Kidney (tissue), 13 donors: ENCODE measurements at regions not wholly inside any gene's neighbourhood (a gene's known extent, or its start where the extent isn't known, plus 50 kb on each side); places are given as distances from the start of the nearest gene placed in this dataset.

Experiments used
- DNase-seq, 5 donors: peaks; one replicate each; pipeline ENCODE4 v3.0.0-alpha.2; 2013 to 2020
- FAIRE-seq: peaks from 2 replicates; lab custom pipeline; 2012; peaks lifted over from hg19 to GRCh38; lab: Jason Lieb, UNC
- H3K27ac ChIP-seq, 2 donors: one replicate each; pipeline ENCODE4 v1.7.0; 2013; ENCODE audit warnings: low read depth in 2 of 2, low read length in 2 of 2, inconsistent platforms in 1 of 2
- H3K27me3 ChIP-seq: one replicate; pipeline ENCODE4 v1.7.1; 2013; ENCODE audit warnings: low read length, inconsistent platforms; ENCODE audit not compliant: control insufficient read depth, insufficient read depth
- H3K36me3 ChIP-seq, 3 donors: one replicate each; pipeline versions ENCODE4 v1.7.0 to v1.7.1; 2013; ENCODE audit warnings: low read length in 3 of 3, control low read depth in 1 of 3, inconsistent platforms in 1 of 3; ENCODE audit not compliant: insufficient read depth in 3 of 3, control insufficient read depth in 2 of 3
- H3K4me1 ChIP-seq, 3 donors: one replicate each; pipeline versions ENCODE4 v1.7.0 to v1.7.1; 2013; ENCODE audit warnings: low read length in 3 of 3, inconsistent platforms in 1 of 3, low read depth in 1 of 3; ENCODE audit not compliant: control insufficient read depth in 2 of 3, insufficient read depth in 2 of 3
- H3K4me3 ChIP-seq, 3 donors: one replicate each; pipeline versions ENCODE4 v1.7.0 to v1.8.1; 2013; ENCODE audit warnings: low read length in 3 of 3, control low read depth in 1 of 3, inconsistent platforms in 1 of 3
- H3K9ac ChIP-seq, 3 donors: one replicate each; pipeline versions ENCODE4 v1.7.0 to v1.7.1; 2013; ENCODE audit warnings: low read length in 3 of 3, control low read depth in 1 of 3, inconsistent platforms in 1 of 3
- H3K9me3 ChIP-seq, 3 donors: one replicate each; pipeline versions ENCODE4 v1.7.0 to v1.7.1; 2013; ENCODE audit warnings: low read length in 3 of 3, control low read depth in 1 of 3, inconsistent platforms in 1 of 3; ENCODE audit not compliant: control insufficient read depth in 2 of 3, insufficient read depth in 1 of 3
- CTCF ChIP-seq: IDR thresholded peaks from 3 replicates; pipeline ENCODE4 v1.5.1; 2012; ENCODE audit warnings: mild to moderate bottlenecking, moderate library complexity, borderline replicate concordance; ENCODE audit not compliant: insufficient read depth; ENCODE audit errors: extremely low read depth
- intact Hi-C: fragments of 100-400 bp; cut with DNase I; formaldehyde crosslinking; loops from one replicate; pipeline ENCODE4 v1.11.1; 2022
- donor health status: control.
- donor health status: control.
- donor health status: control.
- donor health status: control.
- donor health status: control.
- donor health status: DM: yes; HTN: yes; CAD: no.
- donor health status: Normal renal cell carcinoma (clear cell type).

GRCh38 chr9:12884736-12885395 lies 110.0 kb downstream of the LURAP1L start:
- Histone ChIP-seq H3K4me1 (no peaks in the 10 kb centered on the region), H3K4me3 (no peak overlapping the region), H3K9ac (no peak overlapping the region), H3K36me3 (no peaks in the 10 kb centered on the region), H3K27me3 (no peaks in the 10 kb centered on the region), H3K9me3 (no peaks in the 10 kb centered on the region), H3K27ac (no peak overlapping the region)
- DNase-seq (peak in 2 of 5 donors; percentile 45 to 53), FAIRE-seq (no peak)
- peak; percentile 45 for TF ChIP-seq CTCF
- intact Hi-C loops: loop anchor here (5.0 kb wide), 1 partner anchor 163 kb away; no protein-coding TSS in a partner anchor

GRCh38 chr9:12889402-12890106 lies 114.7 kb downstream of the LURAP1L start:
- intact Hi-C loops: no loop called here
- H3K4me1 ChIP-seq: no peaks in the 10 kb centered on the region
- FAIRE-seq (no peak), DNase-seq (no peak)
- no peak overlapping the region for H3K4me3 ChIP-seq
- no peaks in the 10 kb centered on the region for H3K9me3 ChIP-seq
- no peak overlapping the region for H3K27ac ChIP-seq
- H3K36me3 ChIP-seq: no peaks in the 10 kb centered on the region
- no peak overlapping the region for H3K9ac ChIP-seq
- no peak for TF ChIP-seq CTCF
- H3K27me3 ChIP-seq: no peaks in the 10 kb centered on the region

DNA sequence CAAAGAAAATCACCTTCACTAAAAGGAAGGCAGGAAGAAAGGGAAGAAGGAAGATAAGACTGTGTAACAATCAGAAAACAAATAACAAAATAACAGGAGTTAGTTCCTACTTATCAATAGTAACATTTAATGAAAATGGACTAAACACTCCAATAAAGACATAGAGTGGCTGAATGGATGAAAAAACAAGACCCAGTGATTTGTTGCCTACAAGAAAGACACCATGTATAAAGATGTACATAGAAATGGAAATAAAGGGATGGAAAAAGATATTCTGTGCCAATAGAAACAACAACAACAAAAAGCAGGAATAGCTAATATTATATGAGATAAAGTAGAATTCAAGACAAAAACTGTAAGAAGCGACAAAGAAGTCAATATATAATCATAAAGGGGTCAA lies 116.8 kb downstream of the LURAP1L start:
- H3K36me3 ChIP-seq: no peaks in the 10 kb centered on the region
- no peak overlapping the region for H3K9ac ChIP-seq
- intact Hi-C loops: no loop called here
- H3K4me1 ChIP-seq: no peaks in the 10 kb centered on the region
- no peaks in the 10 kb centered on the region for H3K27me3 ChIP-seq
- TF ChIP-seq CTCF: no peak
- no peak overlapping the region for H3K4me3 ChIP-seq
- H3K9me3 ChIP-seq: no peaks in the 10 kb centered on the region
- H3K27ac ChIP-seq: no peak overlapping the region
- no peak for FAIRE-seq
- no peak for DNase-seq
